ENCODE measurements at regions not wholly inside any gene's neighbourhood (a gene's known extent, or its start where the extent isn't known, plus 50 kb on each side); places are given as distances from the start of the nearest gene placed in this dataset.
"Not testable (repeated sequence)": the region's sequence is repeated elsewhere in the genome, so short reads cannot be mapped to it uniquely, and the experiment has no call there.

- TF ChIP-seq POLR2A, CTCF (IDR thresholded peaks at IDR 0.05): not testable (repeated sequence)
Measured at GRCh38 chr1:221957350-221957749, 215.5 kb upstream of the DUSP10 start.
